ENCODE measurements at regions not wholly inside any gene's neighbourhood (a gene's known extent, or its start where the extent isn't known, plus 50 kb on each side); places are given as distances from the start of the nearest gene placed in this dataset.

- Histone ChIP-seq H3K4me1 (ENCODE audit: insufficient read depth, low read length) (no peaks in the 10 kb centered on the region), H3K4me2 (ENCODE audit: insufficient read depth, low read length) (no peak overlapping the region)
Measured at GRCh38 chr3:117404730-117405129, 695.2 kb downstream of the TUSC7 start.

DNA sequence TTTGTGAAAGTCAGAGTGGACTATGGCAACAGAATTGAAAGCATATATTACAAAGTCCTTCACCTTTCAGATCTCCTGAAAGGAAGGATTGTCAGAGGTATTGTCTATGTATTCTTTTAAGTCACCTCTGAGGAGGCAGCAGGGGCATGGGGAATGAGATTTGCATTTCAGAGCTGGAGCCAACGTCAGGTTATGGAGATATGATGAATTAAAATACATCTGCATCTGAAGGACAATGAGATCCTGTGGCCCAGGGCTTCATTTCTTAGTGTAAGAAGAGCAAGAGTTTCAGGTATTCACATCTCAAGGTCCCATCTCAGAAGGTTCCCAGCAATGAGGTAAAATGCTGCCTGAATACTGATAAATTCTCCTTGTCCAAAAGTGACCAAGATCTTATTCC is 695.8 kb downstream of the TUSC7 start:
- no peak for TF ChIP-seq EZH2 (IDR thresholded peaks at IDR 0.05; ENCODE audit: borderline replicate concordance, low read depth, low read length, severe bottlenecking)
- TF ChIP-seq, protein P1, sequence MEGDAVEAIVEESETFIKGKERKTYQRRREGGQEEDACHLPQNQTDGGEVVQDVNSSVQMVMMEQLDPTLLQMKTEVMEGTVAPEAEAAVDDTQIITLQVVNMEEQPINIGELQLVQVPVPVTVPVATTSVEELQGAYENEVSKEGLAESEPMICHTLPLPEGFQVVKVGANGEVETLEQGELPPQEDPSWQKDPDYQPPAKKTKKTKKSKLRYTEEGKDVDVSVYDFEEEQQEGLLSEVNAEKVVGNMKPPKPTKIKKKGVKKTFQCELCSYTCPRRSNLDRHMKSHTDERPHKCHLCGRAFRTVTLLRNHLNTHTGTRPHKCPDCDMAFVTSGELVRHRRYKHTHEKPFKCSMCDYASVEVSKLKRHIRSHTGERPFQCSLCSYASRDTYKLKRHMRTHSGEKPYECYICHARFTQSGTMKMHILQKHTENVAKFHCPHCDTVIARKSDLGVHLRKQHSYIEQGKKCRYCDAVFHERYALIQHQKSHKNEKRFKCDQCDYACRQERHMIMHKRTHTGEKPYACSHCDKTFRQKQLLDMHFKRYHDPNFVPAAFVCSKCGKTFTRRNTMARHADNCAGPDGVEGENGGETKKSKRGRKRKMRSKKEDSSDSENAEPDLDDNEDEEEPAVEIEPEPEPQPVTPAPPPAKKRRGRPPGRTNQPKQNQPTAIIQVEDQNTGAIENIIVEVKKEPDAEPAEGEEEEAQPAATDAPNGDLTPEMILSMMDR (IDR thresholded peaks at IDR 0.05; ENCODE audit: borderline replicate concordance, extremely low read depth, low read length, poor library complexity, severe bottlenecking) = no peak
- no peaks in the 10 kb centered on the region for H3K36me3 ChIP-seq (ENCODE audit: insufficient read depth, low read length)
- no peak overlapping the region for H3K4me3 ChIP-seq (ENCODE audit: low read depth in 1 of 2, low read length in 2 of 2)
- DNase-seq (no peak), ATAC-seq (ENCODE audit: insufficient read depth, low read depth) (no peak)
- H3K27ac ChIP-seq (ENCODE audit: low read length) = no peak overlapping the region
- H3K79me2 ChIP-seq (ENCODE audit: insufficient read depth, low read length) = no peaks in the 10 kb centered on the region
- no peak overlapping the region for H3K4me2 ChIP-seq (ENCODE audit: insufficient read depth, low read length)
- H2AFZ ChIP-seq (ENCODE audit: low read depth, low read length) = no peak overlapping the region
- no peaks in the 10 kb centered on the region for H3K9me3 ChIP-seq (ENCODE audit: insufficient read depth, low read length, severe bottlenecking)
- no peak overlapping the region for H3K9ac ChIP-seq (ENCODE audit: low read depth, low read length)
- no peaks in the 10 kb centered on the region for H3K27me3 ChIP-seq (ENCODE audit: insufficient read depth, low read length, poor library complexity)
- H3K4me1 ChIP-seq (ENCODE audit: insufficient read depth, low read length) = no peaks in the 10 kb centered on the region
- no peaks in the 10 kb centered on the region for H4K20me1 ChIP-seq (ENCODE audit: insufficient read depth, low read length)

More at GRCh38 chr3:117404730-117405129, 695.2 kb downstream of the TUSC7 start:
- H3K27ac ChIP-seq (ENCODE audit: low read length) = no peak overlapping the region
- H3K36me3 ChIP-seq (ENCODE audit: insufficient read depth, low read length) = no peaks in the 10 kb centered on the region
- H2AFZ ChIP-seq (ENCODE audit: low read depth, low read length) = no peak overlapping the region
- TF ChIP-seq, protein P1 (IDR thresholded peaks at IDR 0.05; ENCODE audit: borderline replicate concordance, extremely low read depth, low read length, poor library complexity, severe bottlenecking) = no peak
- no peak for TF ChIP-seq EZH2 (IDR thresholded peaks at IDR 0.05; ENCODE audit: borderline replicate concordance, low read depth, low read length, severe bottlenecking)
- no peaks in the 10 kb centered on the region for H3K9me3 ChIP-seq (ENCODE audit: insufficient read depth, low read length, severe bottlenecking)
- H3K79me2 ChIP-seq (ENCODE audit: insufficient read depth, low read length) = no peaks in the 10 kb centered on the region
- no peaks in the 10 kb centered on the region for H3K27me3 ChIP-seq (ENCODE audit: insufficient read depth, low read length, poor library complexity)
- H4K20me1 ChIP-seq (ENCODE audit: insufficient read depth, low read length) = no peaks in the 10 kb centered on the region
- ATAC-seq (ENCODE audit: insufficient read depth, low read depth) (no peak), DNase-seq (no peak)
- no peak overlapping the region for H3K4me3 ChIP-seq (ENCODE audit: low read depth in 1 of 2, low read length in 2 of 2)
- no peak overlapping the region for H3K9ac ChIP-seq (ENCODE audit: low read depth, low read length)

GRCh38 chr3:117407317-117407716 is 697.7 kb downstream of the TUSC7 start:
- DNase-seq (no peak), ATAC-seq (ENCODE audit: insufficient read depth, low read depth) (no peak; the same call in 2 of the 3 replicates)
- Histone ChIP-seq H3K27me3 (ENCODE audit: insufficient read depth, low read length, poor library complexity) (no peaks in the 10 kb centered on the region), H3K27ac (ENCODE audit: low read length) (no peak overlapping the region), H3K36me3 (ENCODE audit: insufficient read depth, low read length) (no peaks in the 10 kb centered on the region), H2AFZ (ENCODE audit: low read depth, low read length) (no peak overlapping the region), H3K4me2 (ENCODE audit: insufficient read depth, low read length) (no peak overlapping the region), H4K20me1 (ENCODE audit: insufficient read depth, low read length) (no peaks in the 10 kb centered on the region), H3K9ac (ENCODE audit: low read depth, low read length) (no peak overlapping the region), H3K4me1 (ENCODE audit: insufficient read depth, low read length) (no peaks in the 10 kb centered on the region), H3K4me3 (ENCODE audit: low read depth in 1 of 2, low read length in 2 of 2) (no peak overlapping the region), H3K9me3 (ENCODE audit: insufficient read depth, low read length, severe bottlenecking) (no peaks in the 10 kb centered on the region), H3K79me2 (ENCODE audit: insufficient read depth, low read length) (no peaks in the 10 kb centered on the region)
- TF ChIP-seq, protein P1 (IDR thresholded peaks at IDR 0.05; ENCODE audit: borderline replicate concordance, extremely low read depth, low read length, poor library complexity, severe bottlenecking) = peak; percentile 42
- TF ChIP-seq EZH2 (IDR thresholded peaks at IDR 0.05; ENCODE audit: borderline replicate concordance, low read depth, low read length, severe bottlenecking) = no peak

GRCh38 chr3:117408811-117409210 is 699.2 kb downstream of the TUSC7 start:
- Histone ChIP-seq H3K4me1 (ENCODE audit: insufficient read depth, low read length) (no peaks in the 10 kb centered on the region), H4K20me1 (ENCODE audit: insufficient read depth, low read length) (no peaks in the 10 kb centered on the region), H3K36me3 (ENCODE audit: insufficient read depth, low read length) (no peaks in the 10 kb centered on the region), H3K9ac (ENCODE audit: low read depth, low read length) (no peak overlapping the region), H3K79me2 (ENCODE audit: insufficient read depth, low read length) (no peaks in the 10 kb centered on the region), H3K4me2 (ENCODE audit: insufficient read depth, low read length) (no peak overlapping the region), H3K27ac (ENCODE audit: low read length) (no peak overlapping the region), H3K4me3 (ENCODE audit: low read depth in 1 of 2, low read length in 2 of 2) (no peak overlapping the region), H3K9me3 (ENCODE audit: insufficient read depth, low read length, severe bottlenecking) (no peaks in the 10 kb centered on the region), H2AFZ (ENCODE audit: low read depth, low read length) (no peak overlapping the region), H3K27me3 (ENCODE audit: insufficient read depth, low read length, poor library complexity) (no peaks in the 10 kb centered on the region)
- ATAC-seq (ENCODE audit: insufficient read depth, low read depth) = no peak
- TF ChIP-seq, protein P1 (IDR thresholded peaks at IDR 0.05; ENCODE audit: borderline replicate concordance, extremely low read depth, low read length, poor library complexity, severe bottlenecking) = no peak
- TF ChIP-seq EZH2 (IDR thresholded peaks at IDR 0.05; ENCODE audit: borderline replicate concordance, low read depth, low read length, severe bottlenecking) = no peak
- DNase-seq = no peak
